Adrenal gland (tissue), 9 donors: ENCODE measurements at regions not wholly inside any gene's neighbourhood (a gene's known extent, or its start where the extent isn't known, plus 50 kb on each side); places are given as distances from the start of the nearest gene placed in this dataset.

Source experiments
- DNase-seq, 7 donors: peaks; one replicate each; pipeline ENCODE4 v3.0.0-alpha.2; 2019 to 2020
- H3K27ac ChIP-seq, 5 donors: fragments of 200-600 bp; sonication (generic) in 4 of 5; 1 replicate in 3 of 5; 2 replicates in 2 of 5; pipeline versions ENCODE4 v1.5.1 to v1.8.0; 2016 to 2020; ENCODE audit warnings: mild to moderate bottlenecking in 1 of 5
- H3K27me3 ChIP-seq: fragments of 200-600 bp; 2 replicates; pipeline ENCODE4 v1.8.0; 2021
- H3K36me3 ChIP-seq, 2 donors: fragments of 200-600 bp; replicated peaks in 1 of 2; 1 replicate in 1 of 2; 2 replicates in 1 of 2; pipeline versions ENCODE4 v1.5.1 to v1.8.0; 2018 to 2022
- H3K4me1 ChIP-seq, 2 donors: fragments of 200-600 bp; replicated peaks in 1 of 2; 1 replicate in 1 of 2; 2 replicates in 1 of 2; pipeline versions ENCODE4 v1.5.1 to v1.8.0; 2018 to 2021
- H3K4me3 ChIP-seq, 4 donors: fragments of 200-600 bp; sonication (generic) in 3 of 4; one replicate each; pipeline ENCODE4 v1.5.1; 2016 to 2018
- H3K9me3 ChIP-seq, 3 donors: fragments of 200-600 bp; sonication (generic) in 1 of 3; replicated peaks in 1 of 3; 1 replicate in 2 of 3; 2 replicates in 1 of 3; pipeline versions ENCODE4 v1.5.1 to v1.8.0; 2016 to 2021
- POLR2A ChIP-seq, 2 donors: fragments of 450-650 bp; IDR thresholded peaks; one replicate each; pipeline ENCODE4 v1.6.1; 2017; ENCODE audit warnings: antibody characterized with exemption in 2 of 2, mild to moderate bottlenecking in 2 of 2, moderate library complexity in 1 of 2
- WGBS, 4 donors: extraction: QIAGEN DNeasy Blood & Tissue Kit in 2 of 4; methylation state at CpG; one replicate each; pipeline versions ENCODE4 v1.1.5 to v1.1.7; 2013 to 2017; 5-methylcytosine and 5-hydroxymethylcytosine counted together
- intact Hi-C, 2 donors: fragments of 100-400 bp; cut with DNase I; formaldehyde crosslinking; loops; one replicate each; pipeline versions ENCODE4 v1.14.1 to v1.15.0; 2022 to 2023
- TF ChIP-seq, protein P1 (sequence below), 6 experiments: fragments of 450-650 bp in 4 of 6; fragments of 200-600 bp in 2 of 6; sonication (generic) in 1 of 6; IDR thresholded peaks; 1 replicate in 5 of 6; 2 replicates in 1 of 6; pipeline versions ENCODE4 v1.5.1 to v1.8.0; 2016 to 2021; ENCODE audit warnings: antibody characterized with exemption in 6 of 6, mild to moderate bottlenecking in 2 of 6, moderate library complexity in 1 of 6
- donor health status: healthy with polysubstance abuse.
- donor health status: Bipolar disorder and iron deficiency.
- donor health status: DM: yes; HTN: yes; CAD: no.
- donor health status: DM: no; HTN: no; CAD: no.
- donor health status: DM: no; HTN: no; CAD: no.

DNA sequence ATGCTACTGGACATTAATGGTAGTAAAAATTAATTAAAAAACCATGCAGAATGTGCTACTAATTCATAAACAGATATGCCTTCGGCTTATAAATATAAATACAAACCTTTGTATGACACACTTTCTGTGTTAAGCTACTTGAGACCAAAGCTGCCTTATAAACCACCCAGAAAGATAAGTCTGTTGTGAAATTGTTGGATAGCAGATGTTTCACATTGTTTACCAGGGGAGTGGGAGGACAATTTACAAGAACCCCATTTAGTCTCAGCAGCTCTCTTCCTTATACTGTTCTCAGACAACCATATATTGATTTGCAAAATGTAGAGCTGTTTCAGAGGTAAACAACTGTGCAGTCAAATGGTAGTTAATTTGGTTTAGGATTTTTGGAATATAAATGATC is 524.4 kb downstream of the PRR16 start:
- 50 to 72% (median 63%) methylated on average over 1 of the region's 1 CpG for WGBS, 4 donors
- no peak for TF ChIP-seq POLR2A (IDR thresholded peaks at IDR 0.05)
- TF ChIP-seq, protein P1, sequence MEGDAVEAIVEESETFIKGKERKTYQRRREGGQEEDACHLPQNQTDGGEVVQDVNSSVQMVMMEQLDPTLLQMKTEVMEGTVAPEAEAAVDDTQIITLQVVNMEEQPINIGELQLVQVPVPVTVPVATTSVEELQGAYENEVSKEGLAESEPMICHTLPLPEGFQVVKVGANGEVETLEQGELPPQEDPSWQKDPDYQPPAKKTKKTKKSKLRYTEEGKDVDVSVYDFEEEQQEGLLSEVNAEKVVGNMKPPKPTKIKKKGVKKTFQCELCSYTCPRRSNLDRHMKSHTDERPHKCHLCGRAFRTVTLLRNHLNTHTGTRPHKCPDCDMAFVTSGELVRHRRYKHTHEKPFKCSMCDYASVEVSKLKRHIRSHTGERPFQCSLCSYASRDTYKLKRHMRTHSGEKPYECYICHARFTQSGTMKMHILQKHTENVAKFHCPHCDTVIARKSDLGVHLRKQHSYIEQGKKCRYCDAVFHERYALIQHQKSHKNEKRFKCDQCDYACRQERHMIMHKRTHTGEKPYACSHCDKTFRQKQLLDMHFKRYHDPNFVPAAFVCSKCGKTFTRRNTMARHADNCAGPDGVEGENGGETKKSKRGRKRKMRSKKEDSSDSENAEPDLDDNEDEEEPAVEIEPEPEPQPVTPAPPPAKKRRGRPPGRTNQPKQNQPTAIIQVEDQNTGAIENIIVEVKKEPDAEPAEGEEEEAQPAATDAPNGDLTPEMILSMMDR (IDR thresholded peaks at IDR 0.05), result no peak
- H3K4me1 ChIP-seq, result no peaks in the 10 kb centered on the region
- H3K4me3 ChIP-seq, result no peak overlapping the region
- H3K9me3 ChIP-seq, result no peaks in the 10 kb centered on the region
- H3K27me3 ChIP-seq, result no peaks in the 10 kb centered on the region
- no peak overlapping the region for H3K27ac ChIP-seq
- intact Hi-C loops, result no loop called here
- no peaks in the 10 kb centered on the region for H3K36me3 ChIP-seq
- DNase-seq, result no peak

DNA sequence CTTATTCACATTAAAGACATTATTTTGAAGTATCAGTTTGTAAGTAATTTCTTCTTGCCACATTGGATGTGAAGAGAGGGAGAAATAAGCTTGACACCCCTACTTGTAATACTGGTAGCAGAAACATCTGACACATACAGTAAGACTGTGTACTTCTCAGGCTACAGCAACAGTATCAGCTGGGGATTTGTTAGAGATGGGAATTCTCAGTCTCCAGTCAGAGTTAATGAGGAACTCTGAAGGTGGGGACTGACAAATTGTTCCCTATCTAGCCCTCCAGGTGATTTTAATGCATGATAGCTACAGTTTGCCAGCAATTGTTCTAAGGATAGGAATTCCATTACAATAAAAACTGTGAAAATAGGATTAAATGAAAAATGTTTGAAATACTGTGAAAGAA is 524.8 kb downstream of the PRR16 start:
- H3K4me3 ChIP-seq, result no peak overlapping the region
- no peaks in the 10 kb centered on the region for H3K27me3 ChIP-seq
- no peaks in the 10 kb centered on the region for H3K4me1 ChIP-seq
- TF ChIP-seq, protein P1 (IDR thresholded peaks at IDR 0.05), result no peak
- TF ChIP-seq POLR2A (IDR thresholded peaks at IDR 0.05), result no peak
- H3K27ac ChIP-seq, result no peak overlapping the region
- intact Hi-C loops, result no loop called here
- H3K9me3 ChIP-seq, result no peaks in the 10 kb centered on the region
- H3K36me3 ChIP-seq, result no peaks in the 10 kb centered on the region
- no peak for DNase-seq

DNA sequence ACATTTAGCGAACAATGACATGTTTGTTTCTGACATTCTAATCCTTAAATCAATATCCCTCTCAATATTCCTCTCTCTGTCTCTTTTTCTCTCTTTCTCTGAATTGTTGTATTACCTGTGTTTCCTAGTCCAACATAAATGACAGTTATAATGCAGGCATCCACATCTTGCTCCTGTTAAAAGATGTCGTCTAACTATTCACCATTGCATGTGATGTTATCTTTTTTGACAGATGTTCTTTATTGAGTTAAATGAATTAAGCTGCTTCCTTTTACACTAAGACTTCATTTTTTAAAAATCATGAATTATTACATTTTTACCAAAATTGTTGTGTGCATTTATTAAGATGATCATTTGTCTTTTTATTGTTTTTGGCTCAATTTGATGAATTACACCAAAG is 527.5 kb downstream of the PRR16 start:
- 78 to 88% (median 83%) methylated on average over 2 of the region's 2 CpGs for WGBS, 4 donors
- no peak for TF ChIP-seq POLR2A (IDR thresholded peaks at IDR 0.05)
- TF ChIP-seq, protein P1 (IDR thresholded peaks at IDR 0.05), result no peak
- H3K27me3 ChIP-seq, result no peaks in the 10 kb centered on the region
- H3K4me1 ChIP-seq, result no peaks in the 10 kb centered on the region
- no peak overlapping the region for H3K4me3 ChIP-seq
- H3K9me3 ChIP-seq, result no peaks in the 10 kb centered on the region
- DNase-seq, result no peak
- no peaks in the 10 kb centered on the region for H3K36me3 ChIP-seq
- intact Hi-C loops, result no loop called here
- H3K27ac ChIP-seq, result no peak overlapping the region

DNA sequence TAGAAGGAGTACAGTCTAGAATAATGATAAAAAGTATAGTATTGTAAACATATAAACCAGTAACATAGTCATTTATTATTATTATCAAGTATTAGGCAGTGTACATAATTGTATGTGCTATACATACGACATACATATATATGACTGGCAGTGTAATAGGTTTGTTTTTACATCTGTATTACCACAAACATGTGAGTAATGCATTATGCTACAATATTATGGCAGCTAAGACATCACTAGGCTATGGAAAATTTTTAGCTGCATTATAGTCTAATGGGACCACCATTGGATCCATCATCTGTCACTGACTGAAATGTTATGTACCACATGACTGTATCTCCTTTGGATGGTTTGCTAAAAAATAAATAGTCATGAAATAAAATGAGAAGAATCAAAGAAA is 530.0 kb downstream of the PRR16 start:
- no peaks in the 10 kb centered on the region for H3K9me3 ChIP-seq
- no peaks in the 10 kb centered on the region for H3K36me3 ChIP-seq
- intact Hi-C loops, result no loop called here
- H3K27me3 ChIP-seq, result no peaks in the 10 kb centered on the region
- WGBS, 4 donors, result 85 to 96% (median 88%) methylated on average over 1 of the region's 1 CpG
- H3K4me3 ChIP-seq, result no peak overlapping the region
- H3K27ac ChIP-seq, result no peak overlapping the region
- no peak for TF ChIP-seq POLR2A (IDR thresholded peaks at IDR 0.05)
- TF ChIP-seq, protein P1 (IDR thresholded peaks at IDR 0.05), result no peak
- no peaks in the 10 kb centered on the region for H3K4me1 ChIP-seq
- no peak for DNase-seq
